ENCODE measurements at regions not wholly inside any gene's neighbourhood (a gene's known extent, or its start where the extent isn't known, plus 50 kb on each side); places are given as distances from the start of the nearest gene placed in this dataset.
"Not testable (repeated sequence)": the region's sequence is repeated elsewhere in the genome, so short reads cannot be mapped to it uniquely, and the experiment has no call there.

DNA sequence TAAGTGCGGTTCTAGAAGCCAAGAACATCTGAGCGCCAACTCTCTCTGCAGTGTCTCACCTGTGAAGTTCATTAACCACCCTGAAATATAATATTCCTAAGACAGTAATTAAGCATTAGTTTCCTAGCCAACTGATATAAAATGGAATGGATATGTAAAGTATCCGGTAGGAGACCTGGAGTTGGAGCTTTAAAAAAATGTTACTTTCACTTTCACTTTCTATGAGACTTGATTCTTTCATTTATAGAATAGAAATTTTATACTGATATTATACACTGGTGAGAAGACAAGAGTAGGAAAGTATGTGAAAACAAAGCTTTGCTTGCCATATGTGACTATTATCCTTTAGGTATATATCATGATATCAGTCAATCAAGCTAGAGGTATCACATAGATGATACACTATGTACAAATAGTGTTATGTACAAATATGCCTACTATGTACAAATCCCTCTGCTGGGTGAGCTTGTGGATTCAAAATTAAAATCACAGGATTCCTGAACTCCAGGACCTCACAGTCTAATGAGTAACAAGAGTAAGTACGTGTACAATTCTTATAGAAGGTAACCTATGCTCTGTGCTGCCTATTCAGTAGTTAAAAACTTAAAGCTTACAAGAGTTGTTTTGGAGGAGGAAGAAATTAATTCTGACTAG is 934.2 kb downstream of the TTLL7 start:
- DNase-seq = no peak

DNA sequence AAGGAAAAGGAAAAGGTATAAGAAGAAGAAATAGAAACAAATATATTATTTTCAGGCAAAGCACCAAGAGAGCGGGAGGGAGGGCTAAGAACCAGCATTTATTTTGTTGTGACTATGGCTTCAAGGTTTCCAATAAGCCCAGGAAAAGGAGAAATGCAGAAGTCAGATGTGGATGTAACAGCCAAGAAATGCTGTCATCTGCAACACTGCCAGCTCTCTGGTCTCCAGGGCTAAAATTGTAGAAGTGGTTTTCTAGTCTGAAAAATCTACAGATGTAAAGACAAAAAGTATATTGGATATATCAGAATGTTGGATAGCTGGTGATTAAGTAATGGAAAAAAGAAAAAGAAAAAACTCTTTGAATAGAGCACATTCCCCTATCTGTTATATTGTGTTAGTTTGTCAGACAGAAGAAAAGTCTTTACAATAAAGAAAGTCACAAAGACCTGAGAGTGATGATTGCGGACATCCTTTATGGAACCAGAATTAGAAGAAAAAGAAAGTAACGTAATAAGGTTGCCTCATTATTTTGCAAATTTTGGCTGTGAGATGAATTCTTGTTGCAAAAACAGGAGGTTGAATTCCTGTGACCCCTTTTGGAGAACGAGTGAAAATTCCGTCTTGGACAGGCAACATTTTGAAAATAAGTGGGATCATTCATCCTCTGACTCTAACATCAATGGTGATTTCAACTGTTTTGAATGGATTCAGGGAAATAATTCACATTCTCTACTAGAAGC is 938.1 kb downstream of the TTLL7 start:
- no peak for DNase-seq

DNA sequence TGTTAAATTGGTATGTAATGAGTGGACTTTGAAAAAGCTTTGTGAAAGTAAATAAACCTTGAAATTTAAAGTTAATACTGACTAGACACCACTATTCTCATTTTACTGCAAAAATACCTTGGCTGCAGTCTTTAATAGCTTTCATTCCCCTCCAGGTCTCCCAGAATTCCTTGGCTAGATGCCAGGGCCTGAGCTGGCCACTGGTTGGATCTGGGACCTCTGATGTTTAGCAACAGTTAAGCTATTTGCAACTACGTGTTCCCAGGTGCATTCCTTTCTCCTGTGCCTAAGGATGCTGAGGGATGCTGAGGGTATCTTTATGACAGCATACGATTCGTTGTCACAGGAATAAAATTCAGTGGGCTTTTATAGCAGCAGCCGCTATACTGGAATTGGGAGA is 938.7 kb downstream of the TTLL7 start:
- DNase-seq = no peak

DNA sequence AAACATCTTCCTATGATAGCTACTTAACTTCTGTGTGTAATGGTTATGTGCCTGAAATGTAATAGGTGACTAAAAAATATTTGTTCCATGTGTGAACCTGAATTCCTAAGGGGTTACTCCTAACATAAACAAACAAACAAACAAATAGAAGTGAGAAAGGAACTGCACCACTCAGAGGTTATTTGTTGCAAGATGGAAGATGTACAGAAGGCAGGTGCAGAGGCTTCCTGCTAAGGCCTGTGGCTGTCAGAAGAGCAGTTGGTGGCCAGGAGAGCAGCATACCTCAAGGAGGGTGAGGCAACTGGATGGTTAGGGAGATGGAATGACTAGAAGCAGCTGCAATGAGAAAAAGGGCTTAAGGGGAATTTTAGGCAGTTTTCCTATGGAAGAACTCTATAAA is 940.6 kb downstream of the TTLL7 start:
- no peak for DNase-seq

DNA sequence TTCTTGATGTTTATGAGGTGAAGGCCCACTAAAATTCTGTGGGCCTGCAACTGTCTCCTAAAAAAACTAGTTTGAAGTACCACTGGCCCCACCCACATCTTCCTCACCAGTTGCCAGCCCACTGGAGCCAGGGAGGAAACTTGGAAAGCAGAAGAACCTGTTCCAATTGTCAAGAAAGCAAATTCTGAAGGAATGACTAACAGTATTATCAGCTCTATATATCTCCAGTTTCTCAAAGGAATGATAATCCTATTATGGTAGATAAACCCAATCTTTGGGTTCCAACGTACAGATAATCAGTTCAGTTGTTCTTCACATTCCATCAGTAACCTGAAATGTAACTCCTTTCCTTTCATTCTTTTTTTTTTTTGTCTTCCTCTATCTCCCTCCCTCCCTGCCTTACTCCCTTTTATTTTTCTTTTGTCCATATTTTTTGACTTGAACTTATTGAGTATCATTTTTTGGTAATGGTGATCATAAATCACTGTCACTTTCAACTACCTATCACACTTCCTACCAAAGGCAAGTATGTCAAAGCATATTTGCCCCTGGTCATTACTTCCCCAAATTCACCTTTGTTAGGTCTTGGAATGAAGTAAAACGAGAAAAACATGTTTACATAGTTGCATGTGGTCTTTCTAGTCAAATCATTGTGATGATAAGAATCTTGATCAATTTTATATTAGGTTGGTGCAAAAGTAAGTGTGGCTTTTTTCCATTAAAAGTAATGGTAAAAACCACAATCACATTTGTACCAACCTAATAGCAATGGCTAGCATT is 943.4 kb downstream of the TTLL7 start:
- no peak for DNase-seq

DNA sequence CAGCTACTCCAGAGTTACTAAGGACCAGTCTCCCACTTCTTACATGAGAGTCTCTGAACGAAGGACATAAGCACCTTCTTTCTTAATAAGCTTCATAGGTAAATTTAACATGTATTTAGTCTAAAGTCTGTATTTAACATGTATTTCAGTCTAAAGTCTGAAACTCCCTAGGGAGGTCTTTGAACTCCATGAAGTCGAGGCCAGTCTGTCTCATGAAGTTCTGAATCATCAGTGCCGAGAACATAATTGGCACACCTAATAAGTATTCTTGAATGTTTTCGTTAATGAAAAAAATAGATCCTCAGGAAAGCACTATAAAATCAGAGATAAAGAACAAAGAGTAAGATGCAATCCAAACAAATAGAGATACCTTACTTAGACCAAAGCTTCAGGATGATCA is 945.5 kb downstream of the TTLL7 start:
- no peak for DNase-seq

DNA sequence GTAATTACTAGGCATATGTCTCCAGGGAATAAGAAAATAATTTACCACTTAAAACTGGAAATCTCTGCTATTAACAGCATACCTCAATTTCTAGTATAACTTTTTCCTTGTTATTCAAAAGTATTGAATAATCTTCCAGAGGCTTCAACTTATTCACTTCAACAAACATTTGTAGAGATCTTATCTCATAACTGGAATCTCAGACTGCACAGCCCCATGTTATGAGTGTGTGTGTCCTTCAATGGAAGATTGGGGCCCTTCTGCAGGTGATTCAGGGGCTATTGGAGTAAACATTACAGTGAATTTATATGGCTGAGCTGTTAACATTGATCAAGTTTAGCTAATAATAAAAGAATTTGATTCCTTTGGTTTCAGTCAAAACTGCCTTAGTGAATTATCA is 946.1 kb downstream of the TTLL7 start:
- no peak for DNase-seq

DNA sequence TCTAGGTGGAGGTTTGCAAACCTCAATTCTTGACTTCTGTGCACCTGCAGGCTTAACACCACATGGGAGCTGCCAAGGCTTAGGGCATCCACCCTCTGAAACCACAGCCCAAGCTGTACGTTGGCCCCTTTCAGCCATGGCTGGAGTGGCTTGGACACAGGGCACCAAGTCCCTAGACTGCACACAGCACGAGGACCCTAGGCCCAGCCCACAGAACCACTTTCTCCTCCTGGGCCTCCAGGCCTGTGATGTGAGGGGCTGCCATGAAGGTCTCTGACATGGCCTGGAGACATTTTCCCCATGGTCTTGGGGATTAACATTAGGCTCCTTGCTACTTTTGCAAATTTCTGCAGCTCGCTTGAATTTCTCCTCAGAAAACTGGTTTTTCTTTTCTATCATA is 947.9 kb downstream of the TTLL7 start:
- DNase-seq = not testable (repeated sequence)

DNA sequence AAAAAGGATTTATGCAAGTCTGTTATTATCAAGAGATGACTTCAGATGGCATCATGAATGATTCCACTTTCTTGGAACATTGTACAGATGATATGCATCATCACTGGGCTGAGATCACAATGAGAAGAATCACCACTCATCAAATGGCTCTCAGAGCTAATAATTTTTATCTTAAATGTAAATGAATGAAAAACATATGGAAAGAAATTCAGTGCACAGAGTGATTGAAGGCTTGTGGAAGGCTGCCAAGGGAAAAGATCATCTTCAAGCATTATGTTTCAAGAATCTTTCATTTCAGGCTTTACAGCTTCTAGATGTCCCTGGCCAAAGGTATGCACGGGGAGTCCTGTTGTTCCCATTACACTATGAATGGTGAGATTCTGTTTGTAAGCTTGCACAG is 955.7 kb downstream of the TTLL7 start:
- DNase-seq = no peak

DNA sequence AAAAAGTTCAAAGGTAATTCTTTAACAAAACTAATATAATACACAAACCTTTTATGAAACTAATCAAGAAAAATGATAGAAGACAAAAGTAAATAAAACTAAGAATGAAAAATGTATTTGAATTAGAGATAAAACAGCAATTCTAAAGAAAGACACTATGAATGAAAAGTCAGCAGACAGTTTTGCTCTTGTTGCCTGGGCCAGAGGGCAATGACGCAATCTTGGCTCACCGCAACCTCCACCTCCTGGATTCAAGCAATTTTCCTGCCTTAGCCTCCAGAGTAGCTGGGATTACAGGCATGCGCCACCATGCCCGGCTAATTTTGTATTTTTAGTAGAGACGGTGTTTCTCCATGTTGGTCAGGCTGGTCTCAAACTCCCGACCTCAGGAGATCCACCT is 959.8 kb downstream of the TTLL7 start:
- not testable (repeated sequence) for DNase-seq

DNA sequence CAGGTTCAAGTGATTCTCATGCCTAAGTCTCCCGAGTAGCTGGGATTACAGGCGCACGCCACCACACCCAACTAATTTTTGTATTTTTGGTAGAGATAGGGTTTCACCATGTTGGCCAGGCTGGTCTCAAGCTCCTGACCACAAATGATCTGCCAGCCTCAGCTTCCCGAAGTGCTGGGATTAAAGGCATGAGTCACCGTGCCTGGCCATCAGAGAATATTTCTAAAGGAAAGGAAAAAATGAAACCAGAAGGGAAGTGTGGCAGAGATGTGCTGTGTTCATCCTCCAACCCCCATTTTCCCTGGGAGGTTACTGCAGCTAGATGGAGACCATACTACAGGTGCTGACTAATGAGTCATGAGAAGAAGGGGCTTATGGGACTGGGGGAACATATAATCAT is 964.1 kb downstream of the TTLL7 start:
- no peak for DNase-seq

DNA sequence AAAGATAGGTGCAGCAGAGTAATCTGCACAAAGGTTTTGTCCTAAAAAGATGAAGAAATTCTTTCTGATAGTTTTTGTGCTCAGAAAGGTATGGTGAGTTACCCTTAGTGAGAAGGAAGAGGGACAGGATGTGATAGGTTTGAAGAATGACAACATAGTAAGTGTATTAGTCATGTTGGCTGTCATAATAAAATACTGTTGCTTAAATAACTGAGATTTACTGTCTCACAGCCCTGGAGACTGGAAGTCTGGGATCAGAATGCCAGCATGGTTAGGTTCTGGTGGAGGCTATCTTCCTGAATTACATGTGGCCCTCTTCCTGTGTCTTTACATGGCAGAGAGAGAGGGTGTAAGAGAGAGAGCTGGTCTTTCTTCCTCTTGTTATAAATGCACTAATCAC is 965.2 kb downstream of the TTLL7 start:
- no peak for DNase-seq

DNA sequence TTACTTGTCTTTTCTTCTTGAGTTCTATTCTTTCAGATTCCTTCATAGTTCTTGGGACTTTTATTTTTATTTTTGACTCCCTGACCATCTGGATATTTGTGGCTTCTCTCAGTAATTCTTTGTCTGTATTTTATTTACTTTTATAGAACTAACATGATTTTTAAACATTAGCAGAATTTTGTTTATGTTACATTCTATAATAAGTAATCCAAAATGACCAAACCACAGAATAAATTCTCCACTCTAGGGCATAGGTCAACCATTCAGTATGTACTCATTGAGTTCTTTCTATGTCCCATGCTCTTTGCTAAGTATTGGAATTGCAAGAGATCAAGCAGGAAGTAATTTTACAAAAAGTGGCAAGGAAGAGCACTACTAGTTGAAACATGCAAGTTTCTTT is 969.0 kb downstream of the TTLL7 start:
- no peak for DNase-seq

DNA sequence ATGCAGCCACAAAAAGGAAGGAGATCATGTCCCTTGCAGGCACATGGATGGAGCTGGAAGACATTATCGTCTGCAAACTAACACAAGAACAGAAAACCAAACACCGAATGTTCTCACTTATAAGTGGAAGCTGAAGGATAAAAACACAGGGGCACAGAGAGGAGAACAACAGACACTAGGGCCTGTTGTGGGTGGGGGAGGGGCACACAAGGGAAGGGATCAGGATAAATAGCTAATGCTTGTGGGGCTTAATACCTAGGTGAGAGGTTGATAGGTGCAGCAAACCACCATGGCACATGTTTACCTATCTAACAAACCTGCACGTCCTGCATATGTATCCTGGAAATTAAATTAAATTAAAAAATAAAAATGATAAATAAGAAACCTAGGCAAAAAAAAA is 969.9 kb downstream of the TTLL7 start:
- no peak for DNase-seq

DNA sequence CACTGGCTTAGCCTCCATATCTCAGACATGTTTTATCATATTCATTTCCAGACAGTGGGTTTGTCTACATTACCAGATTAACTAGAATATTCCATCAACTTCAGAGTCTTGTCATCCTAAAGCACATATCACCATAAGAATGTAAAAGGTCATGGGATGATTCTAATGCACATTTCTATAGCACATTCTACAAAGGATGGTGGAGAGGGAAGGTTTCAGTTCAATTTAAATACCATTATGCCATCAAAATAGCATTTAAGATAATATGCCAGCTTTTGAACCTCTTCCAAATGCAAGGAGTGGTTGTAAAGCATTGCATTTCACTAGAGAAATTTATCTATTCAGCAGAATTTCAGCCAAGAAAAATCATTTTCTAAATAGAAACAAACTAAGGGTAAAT is 970.5 kb downstream of the TTLL7 start:
- no peak for DNase-seq

DNA sequence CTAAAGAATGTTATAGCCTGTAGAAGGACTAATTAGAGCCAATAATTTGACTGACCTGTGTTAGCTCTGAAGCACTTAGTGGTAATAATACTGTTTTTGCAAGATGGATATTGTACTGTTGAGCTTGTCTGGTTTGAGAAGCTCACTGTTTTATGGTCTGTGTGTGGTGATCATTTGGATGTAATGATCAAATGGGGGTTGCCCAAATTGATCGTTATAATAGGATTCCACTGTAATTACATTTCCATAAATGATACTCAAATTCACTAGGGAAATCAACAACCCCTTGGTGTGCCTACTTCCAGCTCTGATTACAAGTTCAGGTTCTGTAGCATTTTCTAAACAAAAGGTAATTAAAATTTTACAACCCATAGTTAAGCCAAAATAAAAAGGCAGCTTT is 971.4 kb downstream of the TTLL7 start:
- no peak for DNase-seq

DNA sequence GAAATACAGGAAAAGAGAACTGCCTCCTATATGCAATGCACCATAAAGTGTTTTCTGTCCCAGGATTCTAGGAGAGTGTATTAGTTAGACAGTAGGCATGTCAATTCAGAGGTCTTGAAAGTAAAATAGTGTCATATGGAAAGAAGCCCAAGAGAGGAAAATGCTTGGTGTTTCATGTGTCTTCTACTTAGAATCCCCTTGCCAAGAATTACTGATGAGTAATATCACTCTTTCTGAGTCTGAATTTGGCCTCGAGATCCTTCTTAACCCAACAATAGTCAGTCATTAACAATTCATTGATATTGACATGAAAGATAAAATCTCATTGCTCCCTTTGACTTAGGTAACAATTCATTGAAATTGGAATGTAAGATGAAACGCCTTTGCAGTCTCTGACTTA is 972.2 kb downstream of the TTLL7 start:
- DNase-seq = no peak

DNA sequence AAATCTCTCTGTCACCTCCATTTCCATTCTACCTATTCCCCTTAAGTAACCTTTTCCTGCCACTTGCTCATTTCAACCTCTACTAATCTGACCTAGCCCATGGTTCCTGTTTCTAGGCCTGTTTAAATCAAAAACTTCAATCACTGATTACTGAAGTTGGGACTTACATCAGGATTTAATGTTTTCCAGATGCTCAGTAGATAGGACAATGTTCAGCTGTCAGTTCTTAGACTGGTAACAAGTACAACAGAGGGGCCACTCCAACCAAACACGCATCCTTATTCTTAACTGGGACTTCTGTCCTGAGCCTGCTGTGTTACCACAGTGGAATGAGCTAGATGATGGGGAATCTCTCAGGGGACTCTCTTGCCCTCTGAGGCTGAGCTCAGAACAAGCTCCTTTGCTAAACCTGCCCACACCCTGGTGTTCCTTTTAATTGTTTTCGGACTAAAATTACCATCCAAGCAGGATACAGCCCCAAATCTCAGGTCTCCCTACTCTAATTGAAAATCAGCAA is 974.6 kb downstream of the TTLL7 start:
- no peak for DNase-seq

DNA sequence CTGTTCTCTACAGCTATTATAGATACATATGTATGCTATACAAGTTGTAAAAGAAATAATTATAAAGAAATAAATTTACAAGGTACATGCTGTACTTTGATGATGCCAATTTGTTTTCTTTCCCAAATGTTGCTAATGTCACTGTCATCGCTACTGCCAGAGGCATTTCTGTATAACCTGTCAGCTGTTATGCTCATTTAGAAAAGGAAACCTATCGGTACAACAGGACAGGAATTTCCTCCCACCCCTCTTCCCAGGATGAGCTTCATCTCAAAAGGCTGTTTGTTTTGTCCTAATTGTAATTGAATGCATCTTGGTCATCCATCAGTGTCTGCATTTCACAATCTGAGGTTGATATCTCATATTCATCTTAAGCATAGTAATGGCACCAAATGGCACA is 975.7 kb downstream of the TTLL7 start:
- no peak for DNase-seq

DNA sequence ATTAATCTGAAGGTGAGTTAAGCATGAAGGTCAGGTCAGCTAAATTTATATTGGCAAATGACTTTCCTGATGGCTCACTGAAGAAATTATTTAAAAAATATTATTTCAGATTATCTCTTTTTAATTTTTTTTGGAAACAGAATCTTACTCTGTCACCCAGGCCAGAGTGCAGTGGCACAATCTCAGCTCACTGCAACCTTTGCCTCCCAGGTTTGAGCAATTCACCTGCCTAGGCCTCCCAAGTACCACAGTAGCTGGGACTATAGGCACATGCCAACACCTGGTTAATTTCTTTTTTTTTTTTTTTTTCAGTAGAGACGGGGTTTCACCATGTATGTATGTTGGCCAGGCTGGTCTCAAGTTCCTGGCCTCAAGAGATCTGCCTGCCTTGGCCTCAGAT is 976.7 kb downstream of the TTLL7 start:
- no peak for DNase-seq

DNA sequence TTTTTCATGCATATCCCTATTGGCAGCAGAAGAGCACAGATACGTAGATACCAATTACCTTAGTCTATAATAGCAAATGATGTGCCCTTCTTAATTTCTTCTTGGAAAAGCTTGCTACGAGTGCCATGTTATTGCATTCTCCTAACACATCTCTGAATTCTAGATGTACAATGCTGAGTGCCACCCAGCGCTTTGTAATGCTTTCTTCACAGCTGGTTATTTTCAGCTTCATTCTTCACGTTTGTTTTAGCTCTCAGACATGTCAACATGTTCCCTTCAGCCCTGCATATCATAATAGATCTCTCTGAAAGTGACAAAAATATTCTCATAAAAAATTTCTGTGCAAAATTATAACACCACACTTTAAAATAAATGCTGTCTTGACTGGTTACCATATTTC is 981.2 kb downstream of the TTLL7 start:
- DNase-seq = no peak

DNA sequence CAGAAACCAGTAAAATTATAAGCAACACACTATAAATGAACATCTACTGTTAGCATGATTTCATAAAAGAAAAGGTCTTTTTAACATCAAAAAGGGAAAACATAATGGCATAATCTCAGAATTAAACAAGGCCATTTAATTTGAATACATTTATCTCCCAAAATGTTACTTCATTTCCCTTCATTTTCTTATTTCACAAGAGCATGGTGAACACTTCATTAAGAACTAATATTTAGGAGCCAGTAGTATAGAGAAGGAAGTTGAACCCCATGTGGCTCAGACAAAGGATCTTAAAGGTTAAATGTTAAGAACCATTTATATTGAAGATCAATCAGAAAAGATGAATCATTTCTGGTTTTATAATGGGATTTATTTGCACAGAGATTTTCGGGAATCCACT is 981.7 kb downstream of the TTLL7 start:
- DNase-seq = no peak

DNA sequence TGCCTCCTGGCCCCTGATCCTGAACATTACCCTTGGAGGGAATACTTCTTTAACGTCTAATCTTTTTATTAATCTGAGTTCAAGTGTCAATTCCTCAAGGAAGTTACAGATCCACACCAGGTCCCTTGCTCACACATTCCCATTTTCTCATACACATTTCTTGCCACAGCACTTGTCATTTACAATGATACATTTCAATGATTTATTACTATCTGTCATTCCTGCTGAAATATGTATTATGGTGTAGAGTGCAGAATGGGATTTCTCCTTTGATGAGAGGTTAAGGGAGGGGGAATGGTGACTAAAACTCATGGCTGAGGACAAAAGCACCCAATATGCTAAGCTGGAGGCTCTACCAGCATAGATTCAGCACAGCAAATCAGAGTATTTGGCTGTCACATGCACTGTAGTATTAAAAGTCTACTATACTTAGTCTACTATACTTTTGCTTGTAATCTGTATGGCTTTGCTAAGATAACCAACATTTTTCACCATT is 982.5 kb downstream of the TTLL7 start:
- DNase-seq = no peak

DNA sequence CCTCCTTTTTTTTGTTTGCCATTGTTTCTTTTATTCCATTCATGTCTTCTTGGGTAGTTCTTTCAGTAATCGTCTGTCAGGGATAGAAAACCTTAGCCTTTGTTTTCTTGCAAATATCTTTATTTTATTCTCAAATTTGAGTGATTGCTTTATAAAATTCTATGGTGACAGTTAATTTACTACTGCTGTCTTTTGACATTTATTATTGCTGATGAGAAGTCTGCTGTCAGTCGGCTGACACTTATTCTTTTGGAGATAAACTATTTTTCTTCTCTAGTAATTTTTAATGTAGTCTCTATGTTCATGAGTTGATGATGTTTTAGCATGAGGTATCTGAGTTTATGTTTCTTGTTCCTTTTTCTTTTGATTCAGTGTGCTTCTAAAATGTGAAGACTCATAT is 983.8 kb downstream of the TTLL7 start:
- no peak for DNase-seq
